ENCODE measurements at regions not wholly inside any gene's neighbourhood (a gene's known extent, or its start where the extent isn't known, plus 50 kb on each side); places are given as distances from the start of the nearest gene placed in this dataset.

DNA sequence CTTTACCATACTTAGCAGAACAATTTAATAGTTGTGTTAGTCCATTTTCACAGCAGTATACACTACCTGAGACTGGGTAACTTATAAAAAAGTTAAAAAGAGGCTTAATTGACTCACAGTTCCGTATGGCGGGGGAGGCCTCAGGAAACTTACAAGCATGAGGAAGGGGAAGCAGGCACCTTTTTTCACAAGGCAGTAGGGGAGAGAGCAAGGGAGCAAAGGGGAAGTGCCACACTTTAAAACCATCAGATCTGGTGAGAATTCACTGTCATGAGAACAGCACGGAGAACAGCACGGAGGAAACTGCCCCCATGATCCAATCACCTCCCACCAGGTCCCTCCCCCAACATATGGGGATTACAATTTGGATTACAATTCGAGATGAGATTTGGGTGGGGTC, 269.9 kb downstream of the MTRR start:
- H3K27me3 Mint-ChIP-seq, result no peaks in the 10 kb centered on the region
- H3K4me1 Mint-ChIP-seq (ENCODE audit: low read depth), result no peaks in the 10 kb centered on the region
- H3K36me3 Mint-ChIP-seq (ENCODE audit: low read depth), result no peaks in the 10 kb centered on the region
- H3K27ac Mint-ChIP-seq, result no peak overlapping the region
- H3K9me3 Mint-ChIP-seq, result no peaks in the 10 kb centered on the region
- no peak overlapping the region for H3K4me3 Mint-ChIP-seq

DNA sequence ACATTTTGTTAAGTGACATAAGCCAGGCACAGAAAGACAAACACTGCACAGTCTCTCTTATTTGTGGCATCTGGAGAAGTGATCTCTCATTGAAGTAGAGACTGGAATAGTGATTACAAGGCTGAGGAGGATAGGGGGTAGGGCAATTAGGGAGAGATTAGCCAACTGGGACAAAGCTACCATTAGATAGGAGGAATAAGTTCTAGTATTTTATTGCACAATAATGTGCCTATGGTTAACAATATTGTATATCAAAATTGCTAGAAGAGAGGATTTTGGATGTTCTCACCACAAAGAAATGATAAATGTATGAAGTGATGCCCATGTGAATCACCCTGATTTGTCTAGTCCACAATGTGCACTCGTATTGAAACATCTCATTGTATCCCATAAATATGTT, 281.8 kb downstream of the MTRR start:
- Mint-ChIP-seq H3K27ac (no peak overlapping the region), H3K4me3 (no peak overlapping the region), H3K9me3 (no peaks in the 10 kb centered on the region), H3K27me3 (no peaks in the 10 kb centered on the region), H3K36me3 (ENCODE audit: low read depth) (no peaks in the 10 kb centered on the region), H3K4me1 (ENCODE audit: low read depth) (no peaks in the 10 kb centered on the region)

GRCh38 chr5:8156706-8157105, 287.8 kb downstream of the MTRR start:
- Mint-ChIP-seq H3K4me3 (no peak overlapping the region), H3K4me1 (ENCODE audit: low read depth) (no peaks in the 10 kb centered on the region), H3K36me3 (ENCODE audit: low read depth) (no peaks in the 10 kb centered on the region), H3K9me3 (no peaks in the 10 kb centered on the region), H3K27me3 (no peaks in the 10 kb centered on the region), H3K27ac (no peak overlapping the region)

- no peaks in the 10 kb centered on the region for H3K4me1 Mint-ChIP-seq (ENCODE audit: low read depth)
- no peaks in the 10 kb centered on the region for H3K36me3 Mint-ChIP-seq (ENCODE audit: low read depth)
- H3K27ac Mint-ChIP-seq, result no peak overlapping the region
- no peak overlapping the region for H3K4me3 Mint-ChIP-seq
- H3K9me3 Mint-ChIP-seq, result no peaks in the 10 kb centered on the region
- no peaks in the 10 kb centered on the region for H3K27me3 Mint-ChIP-seq
These were observed 288.4 kb downstream of the MTRR start for GRCh38 chr5:8157320-8157822.

- H3K27ac Mint-ChIP-seq, result no peak overlapping the region
- H3K4me3 Mint-ChIP-seq, result no peak overlapping the region
- no peaks in the 10 kb centered on the region for H3K27me3 Mint-ChIP-seq
- no peaks in the 10 kb centered on the region for H3K36me3 Mint-ChIP-seq (ENCODE audit: low read depth)
- no peaks in the 10 kb centered on the region for H3K4me1 Mint-ChIP-seq (ENCODE audit: low read depth)
- H3K9me3 Mint-ChIP-seq, result peaks cover 3% of the 10 kb centered on the region
These were observed 307.2 kb downstream of the MTRR start for GRCh38 chr5:8176101-8176693.

- Mint-ChIP-seq H3K9me3 (no peaks in the 10 kb centered on the region), H3K36me3 (ENCODE audit: low read depth) (no peaks in the 10 kb centered on the region), H3K4me3 (no peak overlapping the region), H3K4me1 (ENCODE audit: low read depth) (no peaks in the 10 kb centered on the region), H3K27ac (no peak overlapping the region), H3K27me3 (peaks cover 3% of the 10 kb centered on the region)
These were observed 315.6 kb downstream of the MTRR start for GRCh38 chr5:8184455-8185063.

GRCh38 chr5:8185852-8186251, 316.9 kb downstream of the MTRR start:
- Mint-ChIP-seq H3K36me3 (ENCODE audit: low read depth) (no peaks in the 10 kb centered on the region), H3K9me3 (no peaks in the 10 kb centered on the region), H3K4me1 (ENCODE audit: low read depth) (no peaks in the 10 kb centered on the region), H3K27me3 (peaks cover 3% of the 10 kb centered on the region), H3K27ac (no peak overlapping the region), H3K4me3 (no peak overlapping the region)

DNA sequence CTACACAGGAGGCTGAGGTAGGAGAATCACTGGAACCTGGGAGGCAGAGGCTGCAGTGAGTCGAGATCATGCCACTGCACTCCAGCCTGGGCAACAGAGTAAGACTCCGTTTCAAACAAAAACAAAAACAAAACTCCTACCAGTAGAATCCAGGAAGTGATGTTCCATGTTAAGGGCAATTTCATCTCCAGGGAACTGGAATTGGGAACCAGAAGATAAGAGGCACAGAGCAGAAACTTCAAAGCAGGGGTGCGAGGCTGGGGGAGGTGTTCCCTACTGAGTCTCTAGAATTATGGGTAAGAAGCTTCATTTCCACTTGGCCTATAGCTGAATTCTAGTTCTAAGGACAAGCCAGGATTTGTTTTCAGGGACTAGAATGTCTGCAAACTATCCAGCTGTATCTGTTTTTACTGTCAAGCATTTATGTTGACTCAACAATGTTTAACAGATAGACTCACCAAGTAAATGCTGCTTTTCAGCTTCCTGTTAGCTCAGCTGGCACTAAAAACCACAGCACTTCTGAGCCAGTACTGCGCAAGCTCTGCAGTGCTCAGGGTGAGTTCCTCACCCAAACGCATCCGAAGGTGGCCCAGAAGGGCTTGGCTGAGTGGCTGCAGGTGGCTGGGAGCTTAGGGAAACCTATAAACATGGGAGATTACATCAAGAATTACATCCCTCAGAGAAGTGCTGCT, 320.1 kb downstream of the MTRR start:
- H3K9me3 Mint-ChIP-seq, result no peaks in the 10 kb centered on the region
- H3K27ac Mint-ChIP-seq, result no peak overlapping the region
- no peak overlapping the region for H3K4me3 Mint-ChIP-seq
- no peaks in the 10 kb centered on the region for H3K4me1 Mint-ChIP-seq (ENCODE audit: low read depth)
- H3K27me3 Mint-ChIP-seq, result no peaks in the 10 kb centered on the region
- no peaks in the 10 kb centered on the region for H3K36me3 Mint-ChIP-seq (ENCODE audit: low read depth)

DNA sequence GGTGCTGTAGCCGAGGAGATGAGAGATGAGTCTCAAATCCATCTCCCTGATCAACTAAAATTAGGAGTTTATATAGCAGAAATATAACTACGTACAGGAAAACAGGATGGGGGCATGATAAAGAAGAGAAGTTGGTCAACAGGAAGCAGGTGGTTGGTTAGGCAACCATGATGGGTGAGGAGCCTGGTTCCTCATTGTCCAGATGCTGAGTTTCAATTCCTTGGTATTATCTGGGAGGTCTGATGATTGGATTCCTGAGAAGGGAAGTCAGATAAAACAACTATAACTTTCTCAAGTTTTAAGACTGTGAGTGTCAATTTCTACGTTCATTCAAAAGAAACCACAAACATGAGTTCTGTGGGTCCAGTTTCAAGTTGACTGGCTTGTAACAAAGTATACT, 323.9 kb downstream of the MTRR start:
- no peak overlapping the region for H3K27ac Mint-ChIP-seq
- no peaks in the 10 kb centered on the region for H3K4me1 Mint-ChIP-seq (ENCODE audit: low read depth)
- H3K36me3 Mint-ChIP-seq (ENCODE audit: low read depth), result no peaks in the 10 kb centered on the region
- no peak overlapping the region for H3K4me3 Mint-ChIP-seq
- peaks cover 5% of the 10 kb centered on the region for H3K9me3 Mint-ChIP-seq
- H3K27me3 Mint-ChIP-seq, result no peaks in the 10 kb centered on the region

GRCh38 chr5:8196061-8196460, 327.1 kb downstream of the MTRR start:
- Mint-ChIP-seq H3K36me3 (ENCODE audit: low read depth) (no peaks in the 10 kb centered on the region), H3K9me3 (peaks cover 5% of the 10 kb centered on the region), H3K27ac (no peak overlapping the region)

DNA sequence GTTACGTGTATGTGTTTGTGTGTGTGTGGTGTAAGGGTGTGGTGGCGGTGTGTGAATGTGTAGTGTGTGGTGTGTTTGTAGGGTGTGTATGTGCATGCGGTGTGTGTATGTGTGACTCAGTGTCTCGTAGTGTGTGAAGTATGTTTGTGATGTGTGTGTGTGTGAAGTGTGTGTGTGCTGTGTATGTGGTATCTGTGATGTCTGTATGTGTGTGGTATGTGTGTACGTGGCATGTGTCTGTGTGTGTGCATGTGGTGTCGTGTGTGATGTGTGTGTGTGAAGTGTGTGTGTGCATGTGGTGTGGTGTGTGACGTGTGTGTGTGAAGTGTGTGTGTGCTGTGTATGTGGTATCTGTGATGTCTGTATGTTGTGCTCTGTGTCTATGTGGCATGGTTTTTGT, 339.4 kb downstream of the MTRR start:
- Mint-ChIP-seq H3K36me3 (ENCODE audit: low read depth) (no peaks in the 10 kb centered on the region), H3K4me1 (ENCODE audit: low read depth) (no peaks in the 10 kb centered on the region), H3K27me3 (no peaks in the 10 kb centered on the region), H3K4me3 (no peak overlapping the region), H3K27ac (no peak overlapping the region), H3K9me3 (peaks cover 6% of the 10 kb centered on the region)

More at GRCh38 chr5:8196061-8196460, 327.1 kb downstream of the MTRR start:
- no peak overlapping the region for H3K4me3 Mint-ChIP-seq
- H3K4me1 Mint-ChIP-seq (ENCODE audit: low read depth), result no peaks in the 10 kb centered on the region
- no peaks in the 10 kb centered on the region for H3K27me3 Mint-ChIP-seq

DNA sequence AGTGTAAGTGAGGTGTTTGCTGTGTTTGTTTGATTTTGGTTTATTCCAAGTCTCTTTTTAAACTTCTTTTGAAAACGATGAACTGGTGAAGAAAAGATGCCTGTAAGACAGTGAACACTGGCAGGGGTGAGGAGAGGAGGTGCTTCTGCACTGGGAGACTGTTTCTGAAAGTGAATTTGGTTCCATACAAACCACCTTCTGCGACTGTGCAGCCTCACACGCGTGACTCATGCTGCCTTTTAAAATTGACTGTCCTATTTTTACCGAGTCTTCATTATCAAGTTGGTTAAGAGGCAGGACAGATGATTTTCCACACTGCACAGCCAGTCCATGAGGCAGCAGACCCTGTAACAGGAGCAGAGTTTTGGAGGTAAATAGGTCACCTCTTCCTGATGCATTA, 340.6 kb downstream of the MTRR start:
- no peak overlapping the region for H3K4me3 Mint-ChIP-seq

GRCh38 chr5:8213701-8214240, 344.8 kb downstream of the MTRR start:
- H3K9me3 Mint-ChIP-seq, result no peaks in the 10 kb centered on the region
- H3K27me3 Mint-ChIP-seq, result no peaks in the 10 kb centered on the region
- no peak overlapping the region for H3K4me3 Mint-ChIP-seq
- no peaks in the 10 kb centered on the region for H3K36me3 Mint-ChIP-seq (ENCODE audit: low read depth)
- no peak overlapping the region for H3K27ac Mint-ChIP-seq
- H3K4me1 Mint-ChIP-seq (ENCODE audit: low read depth), result no peaks in the 10 kb centered on the region

More for the DNA sequence above, 340.6 kb downstream of the MTRR start:
- no peaks in the 10 kb centered on the region for H3K4me1 Mint-ChIP-seq (ENCODE audit: low read depth)
- no peaks in the 10 kb centered on the region for H3K27me3 Mint-ChIP-seq
- no peak overlapping the region for H3K27ac Mint-ChIP-seq
- no peaks in the 10 kb centered on the region for H3K36me3 Mint-ChIP-seq (ENCODE audit: low read depth)
- H3K9me3 Mint-ChIP-seq, result no peaks in the 10 kb centered on the region

GRCh38 chr5:8216921-8217320, 348.0 kb downstream of the MTRR start:
- Mint-ChIP-seq H3K9me3 (peaks cover 6% of the 10 kb centered on the region), H3K27me3 (no peaks in the 10 kb centered on the region), H3K4me3 (no peak overlapping the region), H3K4me1 (ENCODE audit: low read depth) (no peaks in the 10 kb centered on the region), H3K27ac (no peak overlapping the region), H3K36me3 (ENCODE audit: low read depth) (no peaks in the 10 kb centered on the region)

GRCh38 chr5:8226148-8226547, 357.2 kb downstream of the MTRR start:
- Mint-ChIP-seq H3K27ac (no peak overlapping the region), H3K4me3 (no peak overlapping the region), H3K27me3 (no peaks in the 10 kb centered on the region), H3K4me1 (ENCODE audit: low read depth) (no peaks in the 10 kb centered on the region), H3K36me3 (ENCODE audit: low read depth) (no peaks in the 10 kb centered on the region), H3K9me3 (peaks cover 23% of the 10 kb centered on the region)

Data from stimulated activated naive CD8-positive, alpha-beta T cell treated with anti-CD3 and anti-CD28 coated beads, Interleukin-15, Interleukin-2, amounts not matched to agents 100 ng/mL and 50 ng/mL, for 24 hours (primary cell).